Fibroblast of mammary gland (primary cell): ENCODE measurements at regions not wholly inside any gene's neighbourhood (a gene's known extent, or its start where the extent isn't known, plus 50 kb on each side); places are given as distances from the start of the nearest gene placed in this dataset.

Experiments used
- DNase-seq: peaks from one replicate; pipeline ENCODE4 v3.0.0-alpha.2; 2010; ENCODE audit warnings: low read depth
- H3K4me3 ChIP-seq: 2 replicates; pipeline ENCODE4 v1.5.1; 2011; ENCODE audit warnings: low read depth, mild to moderate bottlenecking, low read length, moderate library complexity; ENCODE audit not compliant: control insufficient read depth
- CTCF ChIP-seq: conservative IDR thresholded peaks from 2 replicates; pipeline ENCODE4 v1.5.1; 2011; ENCODE audit warnings: low read depth, low read length, inconsistent platforms; ENCODE audit not compliant: control insufficient read depth, insufficient read depth

DNA sequence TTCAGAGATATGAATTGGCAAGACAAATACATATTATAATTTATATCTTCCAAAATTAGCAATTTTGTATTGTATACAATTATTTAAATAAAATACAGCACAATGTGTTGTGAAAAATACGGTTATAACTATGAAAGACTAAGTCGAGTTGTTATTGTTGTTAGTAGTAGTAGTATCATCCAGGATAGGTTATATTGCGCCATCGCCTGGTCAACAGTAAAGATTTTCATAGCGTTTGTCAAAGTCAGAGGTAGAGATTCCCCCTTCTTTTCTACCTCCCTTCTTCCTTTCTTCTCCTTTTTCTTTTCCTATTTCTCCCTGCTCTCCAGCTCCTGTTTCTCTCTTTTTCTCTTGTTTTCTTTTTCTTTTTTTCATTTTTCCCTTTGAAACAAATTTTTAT is 499.1 kb upstream of the EPHA5 start:
- TF ChIP-seq CTCF: peak; percentile 17
- peak; percentile 20 for DNase-seq
- no peak overlapping the region for H3K4me3 ChIP-seq

DNA sequence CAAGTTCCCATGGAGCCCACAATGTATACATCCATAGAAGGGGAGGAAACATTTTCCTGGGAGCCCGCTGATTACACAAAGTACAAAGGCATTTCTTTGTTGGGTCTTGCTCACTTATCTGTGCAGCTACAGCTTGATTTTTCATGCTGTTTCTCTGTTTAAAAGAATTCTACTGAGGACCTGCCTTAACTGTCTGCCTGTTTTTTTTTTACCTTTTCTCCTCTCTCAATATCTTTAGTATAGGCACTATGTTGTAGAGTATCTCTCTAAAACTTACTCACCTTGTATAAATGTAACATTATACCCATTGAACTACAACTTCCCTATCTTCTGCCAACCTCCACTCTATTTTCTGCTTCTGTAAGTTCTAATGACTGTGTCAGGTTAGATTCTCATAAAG is 494.6 kb upstream of the EPHA5 start:
- no peak for DNase-seq
- no peak for TF ChIP-seq CTCF

DNA sequence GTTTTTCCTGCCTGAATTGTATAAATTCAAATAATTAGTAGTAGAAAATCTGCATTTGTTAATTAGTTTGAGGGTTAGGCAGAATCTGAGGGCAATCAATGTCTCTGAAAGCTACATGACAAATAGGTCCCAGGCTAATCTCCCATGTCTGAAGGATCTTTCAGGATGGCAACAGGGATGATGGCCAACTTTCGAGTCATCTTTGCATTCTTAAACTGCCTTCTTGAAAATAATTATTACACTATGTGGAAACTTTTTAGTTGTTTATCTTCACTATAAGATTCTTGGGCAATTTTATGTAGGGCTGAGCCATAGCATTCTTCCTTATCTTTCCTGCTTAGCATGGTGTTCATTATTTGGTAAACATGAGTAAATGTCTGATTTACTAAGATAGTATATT is 490.3 kb upstream of the EPHA5 start:
- TF ChIP-seq CTCF: no peak
- no peak overlapping the region for H3K4me3 ChIP-seq
- peak; percentile 14 for DNase-seq

More for the DNA sequence above, 494.6 kb upstream of the EPHA5 start:
- no peak overlapping the region for H3K4me3 ChIP-seq

DNA sequence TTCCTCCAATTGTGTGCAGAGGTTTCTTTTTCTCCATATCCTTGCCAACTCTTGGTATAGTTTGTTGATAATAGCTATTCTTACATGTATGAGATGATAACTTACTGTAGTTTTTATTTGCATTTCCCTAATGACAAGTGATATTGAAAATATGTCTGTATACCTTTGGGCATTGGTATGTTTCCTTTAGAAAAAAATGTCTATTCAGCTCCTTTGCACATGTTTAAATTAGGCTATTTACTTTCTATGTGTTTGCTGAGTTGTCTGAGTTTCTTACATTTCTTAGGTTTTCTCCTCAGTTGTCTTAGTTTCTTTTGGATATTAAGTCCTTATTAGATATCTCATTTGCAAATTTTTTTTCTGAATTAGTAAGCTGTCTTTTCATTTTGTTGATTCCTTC is 487.3 kb upstream of the EPHA5 start:
- TF ChIP-seq CTCF: no peak
- DNase-seq: no peak
- H3K4me3 ChIP-seq: no peak overlapping the region

DNA sequence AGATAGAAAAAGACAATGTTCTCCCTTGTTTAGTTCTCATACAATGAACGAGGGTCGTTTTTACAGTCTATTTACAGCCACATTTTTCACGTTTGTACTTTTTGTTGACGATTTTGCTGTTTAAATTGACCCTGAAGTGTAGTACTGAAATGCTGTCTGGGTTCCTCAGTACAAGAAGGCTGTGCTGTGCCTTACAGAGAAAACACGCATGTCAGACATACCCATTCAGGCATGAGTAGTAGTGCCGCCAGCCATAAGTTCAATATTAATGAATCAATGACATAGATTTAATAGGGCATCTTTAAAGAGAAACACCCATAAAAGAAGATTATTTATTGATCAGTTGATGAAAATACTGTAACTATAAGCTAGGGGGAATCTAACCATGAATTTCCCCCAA is 459.8 kb upstream of the EPHA5 start:
- H3K4me3 ChIP-seq: no peak overlapping the region
- TF ChIP-seq CTCF: no peak
- DNase-seq: no peak

- no peak overlapping the region for H3K4me3 ChIP-seq
Measured at GRCh38 chr4:66123831-66124413, 453.6 kb upstream of the EPHA5 start.

More at GRCh38 chr4:66123831-66124413, 453.6 kb upstream of the EPHA5 start:
- TF ChIP-seq CTCF: no peak
- no peak for DNase-seq
